Left lobe of liver (tissue), 2 donors: ENCODE measurements at regions not wholly inside any gene's neighbourhood (a gene's known extent, or its start where the extent isn't known, plus 50 kb on each side); places are given as distances from the start of the nearest gene placed in this dataset.
"Not testable (repeated sequence)": the region's sequence is repeated elsewhere in the genome, so short reads cannot be mapped to it uniquely, and the experiment has no call there.

ENCODE experiments used
- ATAC-seq: fragments of 200-7000 bp; cut with Tn5 transposase; one replicate; pipeline ENCODE4 v1.9.1; 2020; ENCODE audit warnings: mild to moderate bottlenecking, moderate library complexity
- DNase-seq: peaks from one replicate; pipeline ENCODE4 v3.0.0-alpha.2; 2020; ENCODE audit warnings: low spot score
- donor health status: DM: no; HTN: no; CAD: no; lungs with moderate emphysema.
- donor health status: DM: no; HTN: yes; CAD: no.

GRCh38 chr7:131941291-131941690 lies 384.9 kb upstream of the PODXL start:
- ATAC-seq = no peak
- DNase-seq = no peak

GRCh38 chr7:131940621-131941165 lies 384.3 kb upstream of the PODXL start:
- ATAC-seq (no peak), DNase-seq (no peak)

GRCh38 chr7:131938788-131939187 lies 382.4 kb upstream of the PODXL start:
- not testable (repeated sequence) for ATAC-seq, DNase-seq

- ATAC-seq (no peak), DNase-seq (no peak)
Observed at GRCh38 chr7:131937868-131938267, 381.4 kb upstream of the PODXL start.

GRCh38 chr7:131935180-131935579 lies 378.8 kb upstream of the PODXL start:
- ATAC-seq (no peak), DNase-seq (no peak)

GRCh38 chr7:131934452-131934851 lies 378.0 kb upstream of the PODXL start:
- DNase-seq (no peak), ATAC-seq (no peak)

GRCh38 chr7:131933751-131934289 lies 377.4 kb upstream of the PODXL start:
- DNase-seq (no peak), ATAC-seq (no peak)

GRCh38 chr7:131933219-131933618 lies 376.8 kb upstream of the PODXL start:
- DNase-seq, ATAC-seq: not testable (repeated sequence)

- ATAC-seq = no peak
Observed at GRCh38 chr7:131932271-131932670, 375.8 kb upstream of the PODXL start.

GRCh38 chr7:131931370-131931769 lies 374.9 kb upstream of the PODXL start:
- DNase-seq (no peak), ATAC-seq (no peak)

More at GRCh38 chr7:131932271-131932670, 375.8 kb upstream of the PODXL start:
- DNase-seq = no peak

- ATAC-seq (no peak), DNase-seq (no peak)
Observed at GRCh38 chr7:131929632-131930031, 373.2 kb upstream of the PODXL start.

- DNase-seq (no peak), ATAC-seq (no peak)
Observed at GRCh38 chr7:131927770-131928423, 371.5 kb upstream of the PODXL start.

- no peak for ATAC-seq
Observed at GRCh38 chr7:131925636-131926035, 369.2 kb upstream of the PODXL start.

GRCh38 chr7:131924857-131925256 lies 368.4 kb upstream of the PODXL start:
- ATAC-seq (no peak), DNase-seq (no peak)

More at GRCh38 chr7:131925636-131926035, 369.2 kb upstream of the PODXL start:
- DNase-seq = no peak

GRCh38 chr7:131922948-131923347 lies 366.5 kb upstream of the PODXL start:
- not testable (repeated sequence) for ATAC-seq, DNase-seq

GRCh38 chr7:131921016-131921415 lies 364.6 kb upstream of the PODXL start:
- DNase-seq (no peak), ATAC-seq (no peak)

GRCh38 chr7:131919920-131920709 lies 363.7 kb upstream of the PODXL start:
- no peak for DNase-seq
- no peak for ATAC-seq

GRCh38 chr7:131911112-131911511 lies 354.7 kb upstream of the PODXL start:
- DNase-seq (no peak), ATAC-seq (no peak)

- DNase-seq (no peak), ATAC-seq (no peak)
Observed at GRCh38 chr7:131909151-131909768, 352.8 kb upstream of the PODXL start.

GRCh38 chr7:131908714-131909113 lies 352.3 kb upstream of the PODXL start:
- ATAC-seq (no peak), DNase-seq (no peak)

GRCh38 chr7:131905471-131905973 lies 349.1 kb upstream of the PODXL start:
- DNase-seq (no peak), ATAC-seq (no peak)
